Testis (tissue), 2 donors: ENCODE measurements at regions not wholly inside any gene's neighbourhood (a gene's known extent, or its start where the extent isn't known, plus 50 kb on each side); places are given as distances from the start of the nearest gene placed in this dataset.

Experiments
- DNase-seq: peaks from one replicate; pipeline ENCODE4 v3.0.0-alpha.2; 2019
- H3K27ac ChIP-seq, 2 donors: fragments of 200-600 bp; sonication (generic); one replicate each; pipeline ENCODE4 v1.5.1; 2019
- H3K27me3 ChIP-seq: fragments of 200-600 bp; sonication (generic); one replicate; pipeline ENCODE4 v1.5.1; 2019
- H3K36me3 ChIP-seq: fragments of 200-600 bp; sonication (generic); one replicate; pipeline ENCODE4 v1.5.1; 2017; ENCODE audit warnings: low read depth; ENCODE audit errors: missing control alignments
- H3K4me1 ChIP-seq: fragments of 200-600 bp; sonication (generic); one replicate; pipeline ENCODE4 v1.5.1; 2019
- H3K4me3 ChIP-seq, 2 donors: fragments of 200-600 bp; sonication (generic); one replicate each; pipeline ENCODE4 v1.5.1; 2017 to 2019
- H3K9me3 ChIP-seq: fragments of 200-600 bp; sonication (generic); one replicate; pipeline ENCODE4 v1.5.1; 2017
- POLR2A ChIP-seq: fragments of 450-650 bp; IDR thresholded peaks from one replicate; pipeline ENCODE4 v1.6.1; 2017; ENCODE audit warnings: antibody characterized with exemption, mild to moderate bottlenecking, moderate library complexity
- WGBS, 2 donors: methylation state at CpG; one replicate each; pipeline ENCODE4 v1.1.5; 2018; 5-methylcytosine and 5-hydroxymethylcytosine counted together
- intact Hi-C: fragments of 100-400 bp; cut with DNase I; formaldehyde crosslinking; loops from one replicate; pipeline ENCODE4 v1.15.1; 2023; ENCODE audit warnings: low total_unique reads
- TF ChIP-seq, protein P1 (sequence below), 3 experiments: fragments of 450-650 bp in 2 of 3; fragments of 200-600 bp in 1 of 3; sonication (generic) in 1 of 3; IDR thresholded peaks; one replicate each; pipeline ENCODE4 v1.5.1; 2016 to 2019; ENCODE audit warnings: antibody characterized with exemption in 3 of 3, mild to moderate bottlenecking in 2 of 3, moderate library complexity in 1 of 3

DNA sequence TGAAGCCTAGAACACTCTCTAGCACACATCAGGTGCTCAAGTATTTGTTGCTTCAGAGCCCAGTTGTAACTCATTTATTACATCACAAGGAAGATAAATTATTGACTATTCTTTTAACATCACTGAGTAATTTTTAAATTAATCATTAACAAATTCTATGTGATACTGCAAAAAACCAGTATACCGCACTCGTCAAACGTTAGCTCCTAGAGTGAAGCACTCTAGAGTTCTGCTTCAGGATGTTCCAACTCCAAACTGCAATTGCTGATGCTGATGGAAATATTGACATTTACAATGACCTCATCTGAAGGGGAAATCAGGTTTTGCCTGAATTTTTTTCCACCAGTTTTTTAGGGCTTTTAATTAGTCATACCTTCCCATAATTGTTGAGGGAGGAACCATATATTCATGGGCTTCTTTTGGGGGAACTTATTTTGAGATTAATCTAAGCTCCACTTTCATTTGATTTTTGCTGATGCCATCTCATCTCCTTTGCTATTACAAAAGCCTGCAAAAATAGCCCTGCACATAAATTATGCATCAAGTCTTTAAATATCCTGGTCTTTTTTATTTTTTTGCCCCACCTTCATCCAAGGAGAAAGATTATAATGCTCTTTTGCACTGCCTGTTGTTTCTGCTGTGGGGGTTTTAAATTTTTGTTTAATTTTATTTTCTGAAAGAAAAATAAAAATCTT is 123.0 kb upstream of the STAC start:
- no peak for DNase-seq
- intact Hi-C loops, result no loop called here
- Histone ChIP-seq H3K9me3 (no peaks in the 10 kb centered on the region), H3K4me3 (no peak overlapping the region), H3K4me1 (no peaks in the 10 kb centered on the region), H3K27me3 (no peaks in the 10 kb centered on the region), H3K27ac (no peak overlapping the region), H3K36me3 (no peaks in the 10 kb centered on the region)
- TF ChIP-seq, protein P1, sequence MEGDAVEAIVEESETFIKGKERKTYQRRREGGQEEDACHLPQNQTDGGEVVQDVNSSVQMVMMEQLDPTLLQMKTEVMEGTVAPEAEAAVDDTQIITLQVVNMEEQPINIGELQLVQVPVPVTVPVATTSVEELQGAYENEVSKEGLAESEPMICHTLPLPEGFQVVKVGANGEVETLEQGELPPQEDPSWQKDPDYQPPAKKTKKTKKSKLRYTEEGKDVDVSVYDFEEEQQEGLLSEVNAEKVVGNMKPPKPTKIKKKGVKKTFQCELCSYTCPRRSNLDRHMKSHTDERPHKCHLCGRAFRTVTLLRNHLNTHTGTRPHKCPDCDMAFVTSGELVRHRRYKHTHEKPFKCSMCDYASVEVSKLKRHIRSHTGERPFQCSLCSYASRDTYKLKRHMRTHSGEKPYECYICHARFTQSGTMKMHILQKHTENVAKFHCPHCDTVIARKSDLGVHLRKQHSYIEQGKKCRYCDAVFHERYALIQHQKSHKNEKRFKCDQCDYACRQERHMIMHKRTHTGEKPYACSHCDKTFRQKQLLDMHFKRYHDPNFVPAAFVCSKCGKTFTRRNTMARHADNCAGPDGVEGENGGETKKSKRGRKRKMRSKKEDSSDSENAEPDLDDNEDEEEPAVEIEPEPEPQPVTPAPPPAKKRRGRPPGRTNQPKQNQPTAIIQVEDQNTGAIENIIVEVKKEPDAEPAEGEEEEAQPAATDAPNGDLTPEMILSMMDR (IDR thresholded peaks at IDR 0.05), result no peak
- TF ChIP-seq POLR2A, result no peak
- WGBS, 2 donors, result 96% methylated on average over 3 of the region's 3 CpGs

DNA sequence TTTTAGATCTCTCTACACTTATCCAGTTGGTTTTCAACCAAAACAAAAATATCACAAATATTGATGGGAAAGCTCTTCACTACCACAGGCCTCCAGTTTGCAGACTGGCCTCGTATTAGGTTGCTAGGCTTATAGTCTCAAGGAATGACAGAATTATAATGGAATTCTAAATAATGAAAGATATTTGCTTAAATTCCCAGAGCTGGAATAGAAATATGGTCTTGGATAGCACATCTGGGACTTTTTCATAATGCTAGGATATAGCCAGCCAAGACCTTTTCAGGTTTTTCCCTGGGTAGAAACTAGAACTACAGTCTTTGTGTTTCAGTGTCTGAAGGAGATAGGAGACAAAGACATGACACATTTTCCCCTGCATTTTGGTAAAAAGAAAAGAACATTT is 121.9 kb upstream of the STAC start:
- DNase-seq, result no peak
- H3K27ac ChIP-seq, result no peak overlapping the region
- H3K4me1 ChIP-seq, result no peaks in the 10 kb centered on the region
- H3K4me3 ChIP-seq, result no peak overlapping the region
- WGBS, 2 donors, result 80 to 92% methylated on average over 1 of the region's 1 CpG
- TF ChIP-seq, protein P1 (IDR thresholded peaks at IDR 0.05), result no peak
- no peak for TF ChIP-seq POLR2A
- intact Hi-C loops, result no loop called here
- no peaks in the 10 kb centered on the region for H3K36me3 ChIP-seq
- no peaks in the 10 kb centered on the region for H3K27me3 ChIP-seq
- no peaks in the 10 kb centered on the region for H3K9me3 ChIP-seq

DNA sequence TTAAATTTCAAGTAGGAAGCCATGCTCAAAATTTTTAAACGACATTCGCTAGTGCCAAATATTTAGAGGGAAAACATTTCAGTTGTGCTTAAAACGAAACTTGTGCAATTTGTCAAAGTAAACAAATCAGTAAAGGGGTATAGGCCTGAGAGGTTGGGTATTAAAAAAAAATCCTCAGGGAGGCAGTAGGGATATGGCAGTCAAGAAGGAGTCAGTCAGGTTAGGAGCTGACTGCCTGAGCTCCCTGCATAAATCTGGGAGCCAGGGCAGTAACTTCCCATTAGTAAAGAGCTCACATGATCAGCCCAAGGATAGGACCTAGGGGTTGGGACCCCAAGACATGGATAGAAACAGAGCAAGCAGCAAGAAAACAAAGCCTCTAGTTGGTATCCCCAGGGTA is 120.7 kb upstream of the STAC start:
- Histone ChIP-seq H3K4me3 (no peak overlapping the region), H3K36me3 (no peaks in the 10 kb centered on the region), H3K4me1 (no peaks in the 10 kb centered on the region), H3K27me3 (no peaks in the 10 kb centered on the region), H3K27ac (no peak overlapping the region), H3K9me3 (no peaks in the 10 kb centered on the region)
- DNase-seq, result no peak
- 83 to 85% methylated on average over 3 of the region's 3 CpGs for WGBS, 2 donors
- TF ChIP-seq, protein P1 (IDR thresholded peaks at IDR 0.05), result no peak
- no peak for TF ChIP-seq POLR2A
- intact Hi-C loops, result no loop called here

DNA sequence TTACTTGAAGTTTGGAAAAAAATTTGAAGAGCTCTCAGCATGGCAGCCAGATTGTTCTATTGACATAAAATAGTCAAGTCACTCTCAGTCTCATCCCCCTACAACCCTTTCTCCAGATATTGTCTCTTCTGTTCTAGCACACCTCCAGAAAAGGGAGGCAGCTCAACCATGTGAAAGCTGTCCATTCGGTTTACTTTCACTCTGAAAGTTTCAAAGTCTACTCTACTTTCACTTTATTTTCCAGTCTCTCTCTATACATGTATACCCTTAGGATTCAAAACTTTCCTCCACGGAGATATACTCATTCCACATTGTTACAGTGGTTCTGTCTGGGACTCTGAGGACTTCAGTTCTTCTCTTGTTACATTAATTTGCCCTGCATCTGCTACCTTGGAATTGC is 111.0 kb upstream of the STAC start:
- Histone ChIP-seq H3K27ac (no peak overlapping the region), H3K4me3 (no peak overlapping the region), H3K4me1 (no peaks in the 10 kb centered on the region), H3K27me3 (no peaks in the 10 kb centered on the region), H3K9me3 (no peaks in the 10 kb centered on the region), H3K36me3 (no peaks in the 10 kb centered on the region)
- TF ChIP-seq, protein P1 (IDR thresholded peaks at IDR 0.05), result no peak
- TF ChIP-seq POLR2A, result no peak
- DNase-seq, result no peak
- WGBS, 2 donors, result 86 to 91% methylated on average over 2 of the region's 2 CpGs
- intact Hi-C loops, result no loop called here

DNA sequence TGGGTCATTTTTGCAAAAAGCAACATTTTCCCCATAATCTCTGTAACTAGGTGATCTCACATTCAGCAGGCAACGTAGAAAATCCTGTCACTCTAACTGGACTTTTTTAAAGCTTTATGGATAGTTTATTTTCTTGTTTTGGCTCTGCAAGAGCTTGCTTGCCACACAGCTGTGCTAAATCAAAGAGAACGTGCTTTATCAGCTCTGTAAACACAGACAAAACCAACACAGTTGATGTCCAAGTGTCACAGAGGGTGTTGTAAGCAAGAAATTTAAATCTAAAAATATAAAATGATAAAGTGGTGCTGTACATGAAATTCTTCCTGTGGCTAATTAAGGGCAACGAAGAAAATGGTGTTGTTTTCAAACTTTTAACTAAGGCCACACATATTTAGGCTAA is 97.5 kb upstream of the STAC start:
- H3K4me3 ChIP-seq, result no peak overlapping the region
- H3K27me3 ChIP-seq, result no peaks in the 10 kb centered on the region
- H3K36me3 ChIP-seq, result no peaks in the 10 kb centered on the region
- H3K27ac ChIP-seq, result no peak overlapping the region
- H3K9me3 ChIP-seq, result no peaks in the 10 kb centered on the region
- DNase-seq, result no peak
- 37 to 38% methylated on average over 3 of the region's 3 CpGs for WGBS, 2 donors
- intact Hi-C loops, result no loop called here
- H3K4me1 ChIP-seq, result no peaks in the 10 kb centered on the region
- TF ChIP-seq POLR2A, result no peak
- TF ChIP-seq, protein P1 (IDR thresholded peaks at IDR 0.05), result no peak
